Uterus (tissue), 3 donors: ENCODE measurements at regions not wholly inside any gene's neighbourhood (a gene's known extent, or its start where the extent isn't known, plus 50 kb on each side); places are given as distances from the start of the nearest gene placed in this dataset.

ENCODE experiments used
- DNase-seq, 2 donors: peaks; one replicate each; pipeline ENCODE4 v3.0.0-alpha.2; 2019 to 2020
- H3K27ac ChIP-seq, 2 donors: fragments of 200-600 bp; sonication (generic); 1 replicate in 1 of 2; 2 replicates in 1 of 2; pipeline ENCODE4 v1.5.1; 2016 to 2018
- H3K27me3 ChIP-seq, 2 donors: fragments of 200-600 bp; sonication (generic); one replicate each; pipeline ENCODE4 v1.5.1; 2018 to 2019; ENCODE audit warnings: control low read depth in 1 of 2
- H3K36me3 ChIP-seq, 2 donors: fragments of 200-600 bp; sonication (generic); one replicate each; pipeline ENCODE4 v1.5.1; 2019; ENCODE audit warnings: control low read depth in 1 of 2
- H3K4me1 ChIP-seq, 2 donors: fragments of 200-600 bp; sonication (generic); one replicate each; pipeline ENCODE4 v1.5.1; 2018 to 2019; ENCODE audit warnings: control low read depth in 1 of 2
- H3K4me3 ChIP-seq, 2 donors: fragments of 200-600 bp; sonication (generic); 1 replicate in 1 of 2; 2 replicates in 1 of 2; pipeline ENCODE4 v1.5.1; 2018 to 2019; ENCODE audit warnings: mild to moderate bottlenecking in 1 of 2
- H3K9me3 ChIP-seq, 2 donors: fragments of 200-600 bp; sonication (generic); one replicate each; pipeline ENCODE4 v1.5.1; 2019; ENCODE audit warnings: control low read depth in 1 of 2
- POLR2A ChIP-seq, 2 donors: fragments of 450-650 bp; IDR thresholded peaks; one replicate each; pipeline ENCODE4 v1.6.1; 2016; ENCODE audit warnings: antibody characterized with exemption in 2 of 2, mild to moderate bottlenecking in 1 of 2, moderate library complexity in 1 of 2
- intact Hi-C: fragments of 100-400 bp; cut with DNase I; formaldehyde crosslinking; loops from one replicate; pipeline ENCODE4 v1.15.1; 2023; ENCODE audit warnings: low total_unique reads
- TF ChIP-seq, protein P1 (sequence below), 4 experiments: fragments of 200-600 bp in 2 of 4; fragments of 450-650 bp in 2 of 4; sonication (generic) in 2 of 4; IDR thresholded peaks; one replicate each; pipeline ENCODE4 v1.5.1; 2016 to 2019; ENCODE audit warnings: antibody characterized with exemption in 4 of 4, mild to moderate bottlenecking in 2 of 4, moderate library complexity in 1 of 4
- donor health status: DM: yes; HTN: yes; CAD: no.

DNA sequence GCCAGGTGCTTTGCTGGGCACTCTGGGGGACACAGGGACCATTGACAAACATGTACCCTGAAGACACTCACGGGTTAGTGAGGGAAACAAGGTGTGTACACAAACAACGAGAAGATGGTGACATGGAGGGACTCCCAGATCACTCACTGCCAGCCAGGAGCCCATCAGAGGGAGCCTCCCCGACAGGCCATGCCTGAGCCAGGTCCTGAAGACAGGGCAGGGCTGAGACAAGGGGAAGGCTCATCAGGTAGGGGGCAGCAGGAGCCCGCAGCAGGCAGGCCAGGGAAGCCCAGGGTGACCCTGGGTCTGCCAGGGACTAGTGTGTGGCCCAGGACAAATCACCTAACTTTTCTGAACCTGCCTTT is 127.9 kb downstream of the BUD13 start:
- intact Hi-C loops, result no loop called here

DNA sequence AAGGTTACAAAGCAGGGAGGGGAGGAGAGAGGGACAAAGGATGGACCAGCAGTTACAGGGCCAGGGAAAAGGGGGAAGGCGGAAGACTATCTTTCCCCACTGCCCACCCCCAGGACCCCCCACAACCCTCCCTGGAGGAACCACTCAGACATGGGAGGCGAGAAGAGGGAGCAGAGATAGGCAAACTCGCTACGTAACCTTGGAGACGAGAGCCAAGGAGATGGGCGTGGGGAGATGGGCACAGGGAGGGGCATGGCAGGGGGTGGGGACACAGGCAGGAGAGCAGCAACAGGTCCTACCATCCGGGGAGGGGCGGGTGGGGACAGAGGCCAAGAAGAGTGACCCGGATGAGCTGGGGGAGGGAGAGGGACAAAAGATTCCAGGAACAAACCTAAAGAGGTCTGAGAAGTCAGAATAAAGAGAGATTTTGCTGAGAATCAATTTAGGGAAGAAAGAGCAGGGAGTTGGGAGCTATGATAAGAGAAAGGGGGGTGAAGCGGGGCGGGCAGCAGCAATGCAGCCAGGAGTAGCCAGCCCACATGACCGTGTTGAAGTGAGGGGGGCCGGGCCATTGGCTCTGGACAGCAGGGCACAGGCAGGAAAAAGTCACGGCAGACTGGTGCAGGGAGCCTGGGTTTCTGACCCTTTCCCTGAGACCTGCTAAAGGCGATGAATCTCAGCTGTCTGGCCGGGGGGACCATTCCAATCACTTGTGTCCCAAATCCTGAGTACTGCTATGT is 128.4 kb downstream of the BUD13 start:
- intact Hi-C loops, result no loop called here
- Histone ChIP-seq H3K36me3 (no peaks in the 10 kb centered on the region), H3K9me3 (no peaks in the 10 kb centered on the region), H3K27me3 (no peaks in the 10 kb centered on the region), H3K4me1 (no peaks in the 10 kb centered on the region), H3K4me3 (no peak overlapping the region), H3K27ac (no peak overlapping the region)
- no peak for DNase-seq
- TF ChIP-seq, protein P1, sequence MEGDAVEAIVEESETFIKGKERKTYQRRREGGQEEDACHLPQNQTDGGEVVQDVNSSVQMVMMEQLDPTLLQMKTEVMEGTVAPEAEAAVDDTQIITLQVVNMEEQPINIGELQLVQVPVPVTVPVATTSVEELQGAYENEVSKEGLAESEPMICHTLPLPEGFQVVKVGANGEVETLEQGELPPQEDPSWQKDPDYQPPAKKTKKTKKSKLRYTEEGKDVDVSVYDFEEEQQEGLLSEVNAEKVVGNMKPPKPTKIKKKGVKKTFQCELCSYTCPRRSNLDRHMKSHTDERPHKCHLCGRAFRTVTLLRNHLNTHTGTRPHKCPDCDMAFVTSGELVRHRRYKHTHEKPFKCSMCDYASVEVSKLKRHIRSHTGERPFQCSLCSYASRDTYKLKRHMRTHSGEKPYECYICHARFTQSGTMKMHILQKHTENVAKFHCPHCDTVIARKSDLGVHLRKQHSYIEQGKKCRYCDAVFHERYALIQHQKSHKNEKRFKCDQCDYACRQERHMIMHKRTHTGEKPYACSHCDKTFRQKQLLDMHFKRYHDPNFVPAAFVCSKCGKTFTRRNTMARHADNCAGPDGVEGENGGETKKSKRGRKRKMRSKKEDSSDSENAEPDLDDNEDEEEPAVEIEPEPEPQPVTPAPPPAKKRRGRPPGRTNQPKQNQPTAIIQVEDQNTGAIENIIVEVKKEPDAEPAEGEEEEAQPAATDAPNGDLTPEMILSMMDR (IDR thresholded peaks at IDR 0.05), result no peak
- no peak for TF ChIP-seq POLR2A (IDR thresholded peaks at IDR 0.05)

More for the DNA sequence above, 127.9 kb downstream of the BUD13 start:
- H3K27me3 ChIP-seq, result no peaks in the 10 kb centered on the region
- no peaks in the 10 kb centered on the region for H3K36me3 ChIP-seq
- H3K9me3 ChIP-seq, result no peaks in the 10 kb centered on the region
- H3K4me3 ChIP-seq, result no peak overlapping the region
- no peaks in the 10 kb centered on the region for H3K4me1 ChIP-seq
- TF ChIP-seq, protein P1 (IDR thresholded peaks at IDR 0.05), result no peak
- TF ChIP-seq POLR2A (IDR thresholded peaks at IDR 0.05), result no peak
- DNase-seq, result no peak
- no peak overlapping the region for H3K27ac ChIP-seq

DNA sequence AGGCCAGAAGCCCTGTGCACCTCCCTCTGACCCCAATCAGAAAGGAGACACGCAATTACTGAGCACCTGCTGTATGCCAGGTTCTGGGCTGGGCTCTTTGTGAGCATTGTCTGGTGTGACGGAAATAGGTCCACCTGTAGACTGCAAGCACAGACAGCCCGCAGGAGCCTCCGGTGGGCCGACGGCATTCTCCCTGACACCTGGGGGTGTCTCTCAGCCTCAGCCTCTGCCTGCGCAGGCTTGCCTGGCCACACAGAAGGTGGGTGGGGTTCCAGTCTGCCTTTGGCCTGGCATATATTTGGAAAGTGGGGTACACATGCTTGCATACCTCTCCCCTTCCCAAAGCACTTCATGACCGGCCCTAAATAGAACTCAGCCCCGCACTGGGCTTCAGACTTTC is 129.3 kb downstream of the BUD13 start:
- Histone ChIP-seq H3K9me3 (no peaks in the 10 kb centered on the region), H3K27me3 (no peaks in the 10 kb centered on the region), H3K27ac (no peak overlapping the region), H3K4me3 (no peak overlapping the region), H3K36me3 (no peaks in the 10 kb centered on the region), H3K4me1 (no peaks in the 10 kb centered on the region)
- TF ChIP-seq, protein P1 (IDR thresholded peaks at IDR 0.05), result no peak
- TF ChIP-seq POLR2A (IDR thresholded peaks at IDR 0.05), result no peak
- intact Hi-C loops, result no loop called here
- DNase-seq, result no peak

DNA sequence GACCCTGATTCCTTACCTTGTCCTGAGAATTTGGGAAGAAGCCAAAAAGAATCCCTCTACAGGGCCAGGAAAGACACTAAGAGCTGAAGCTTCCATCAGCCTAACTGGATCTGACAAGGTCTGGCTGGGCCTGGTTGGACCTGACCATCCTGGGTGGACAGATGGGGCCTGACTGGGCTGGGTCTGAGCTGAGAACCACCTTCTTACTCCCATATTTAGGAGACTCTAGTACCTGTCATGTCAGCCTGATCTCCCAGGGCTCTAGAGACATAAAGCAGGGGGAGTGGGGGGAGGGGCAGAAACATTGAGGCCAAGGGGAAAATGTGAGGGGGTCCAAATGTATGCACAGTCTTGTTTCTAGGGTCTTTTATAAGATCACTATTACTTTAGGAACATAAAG is 129.9 kb downstream of the BUD13 start:
- Histone ChIP-seq H3K36me3 (no peaks in the 10 kb centered on the region), H3K27ac (no peak overlapping the region), H3K4me3 (no peak overlapping the region), H3K27me3 (no peaks in the 10 kb centered on the region), H3K9me3 (no peaks in the 10 kb centered on the region), H3K4me1 (no peaks in the 10 kb centered on the region)
- DNase-seq, result no peak
- TF ChIP-seq, protein P1 (IDR thresholded peaks at IDR 0.05), result no peak
- no peak for TF ChIP-seq POLR2A (IDR thresholded peaks at IDR 0.05)
- intact Hi-C loops, result no loop called here

DNA sequence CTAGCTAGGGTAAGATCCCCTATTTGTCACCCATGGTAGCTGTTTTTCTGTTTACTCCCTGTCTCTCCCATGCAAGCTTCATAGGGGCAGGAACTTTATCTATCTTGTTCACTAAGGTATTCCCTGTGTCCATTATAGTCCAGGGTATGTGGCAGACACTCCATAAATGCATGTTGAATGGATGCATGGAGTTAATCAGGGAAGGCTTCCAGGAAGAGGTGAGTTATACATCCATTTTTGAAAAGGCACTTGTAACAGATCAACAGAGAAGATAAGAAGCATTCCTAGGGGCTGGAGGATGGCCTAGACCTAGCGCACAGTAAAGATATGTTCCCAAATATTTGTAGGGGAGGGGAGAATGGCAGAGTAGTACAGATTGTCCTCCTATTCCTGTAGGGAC is 130.3 kb downstream of the BUD13 start:
- H3K9me3 ChIP-seq, result no peaks in the 10 kb centered on the region
- no peak for DNase-seq
- TF ChIP-seq POLR2A (IDR thresholded peaks at IDR 0.05), result no peak
- TF ChIP-seq, protein P1 (IDR thresholded peaks at IDR 0.05), result no peak
- H3K36me3 ChIP-seq, result no peaks in the 10 kb centered on the region
- intact Hi-C loops, result no loop called here
- H3K27me3 ChIP-seq, result no peaks in the 10 kb centered on the region
- no peak overlapping the region for H3K4me3 ChIP-seq
- H3K4me1 ChIP-seq, result no peaks in the 10 kb centered on the region
- H3K27ac ChIP-seq, result no peak overlapping the region
